CD4-positive, alpha-beta T cell (primary cell): ENCODE measurements at regions not wholly inside any gene's neighbourhood (a gene's known extent, or its start where the extent isn't known, plus 50 kb on each side); places are given as distances from the start of the nearest gene placed in this dataset.

Experiments used
- ATAC-seq: fragments of 200-7000 bp; cut with Tn5 transposase; one replicate; pipeline ENCODE4 v1.10.0; 2022; ENCODE audit warnings: mild to moderate bottlenecking; ENCODE audit not compliant: poor library complexity
- CTCF ChIA-PET: fragments of 350-600 bp; sonication (Branson Sonifier 250); formaldehyde crosslinking; loops from one replicate; lab custom pipeline; 2021; ENCODE audit warnings: antibody characterized with exemption, inconsistent platforms; lab: Charles Lee
- POLR2A ChIA-PET: fragments of 350-600 bp; sonication (Branson Sonifier 250); formaldehyde crosslinking; loops from one replicate; lab custom pipeline; 2021; ENCODE audit warnings: antibody characterized with exemption, inconsistent platforms; lab: Charles Lee
- DNase-seq, 14 experiments: peaks; one replicate each; pipeline ENCODE4 v3.0.0-alpha.2; 2013 to 2020; ENCODE audit warnings: mixed read lengths in 2 of 14
- H3K27ac ChIP-seq, 2 donors: one replicate each; pipeline versions ENCODE4 v1.5.1 to v1.7.0; 2013; ENCODE audit warnings: low read length in 2 of 2, low read depth in 1 of 2, mild to moderate bottlenecking in 1 of 2
- H3K27me3 ChIP-seq, 2 experiments: 1 replicate in 1 of 2; 2 replicates in 1 of 2; pipeline versions ENCODE4 v1.6.1 to v1.7.0; 2013; ENCODE audit warnings: low read length in 2 of 2, control low read depth in 1 of 2, mild to moderate bottlenecking in 1 of 2, moderate library complexity in 1 of 2; ENCODE audit not compliant: insufficient read depth in 2 of 2, control insufficient read depth in 1 of 2
- H3K36me3 ChIP-seq: one replicate; pipeline ENCODE4 v1.6.1; 2013; ENCODE audit warnings: low read length, control low read depth; ENCODE audit not compliant: insufficient read depth
- H3K4me1 ChIP-seq: one replicate; pipeline ENCODE4 v1.6.1; 2013; ENCODE audit warnings: low read length, control low read depth; ENCODE audit not compliant: insufficient read depth
- H3K4me3 ChIP-seq: one replicate; pipeline ENCODE4 v1.5.1; 2013; ENCODE audit warnings: mild to moderate bottlenecking, low read length, moderate library complexity
- H3K9me3 ChIP-seq, 2 experiments: 1 replicate in 1 of 2; 2 replicates in 1 of 2; pipeline versions ENCODE4 v1.6.1 to v1.7.0; 2013; ENCODE audit warnings: low read length in 2 of 2, mild to moderate bottlenecking in 2 of 2, control low read depth in 1 of 2, moderate library complexity in 1 of 2; ENCODE audit not compliant: control insufficient read depth in 1 of 2, insufficient read depth in 1 of 2
- H3K27ac Mint-ChIP-seq: one replicate; pipeline ENCODE4 v1.8.0; 2020; ENCODE audit warnings: mixed read lengths
- H3K27me3 Mint-ChIP-seq: one replicate; pipeline ENCODE4 v1.8.0; 2021; ENCODE audit warnings: mixed read lengths
- H3K36me3 Mint-ChIP-seq: one replicate; pipeline ENCODE4 v1.8.0; 2021; ENCODE audit warnings: low read depth, mixed read lengths
- H3K4me1 Mint-ChIP-seq: one replicate; pipeline ENCODE4 v1.8.0; 2021; ENCODE audit warnings: low read depth, mixed read lengths
- H3K4me3 Mint-ChIP-seq: one replicate; pipeline ENCODE4 v1.8.0; 2020; ENCODE audit warnings: mild to moderate bottlenecking, mixed read lengths
- H3K9me3 Mint-ChIP-seq: one replicate; pipeline ENCODE4 v1.8.0; 2020; ENCODE audit warnings: mixed read lengths
- CTCF ChIP-seq: fragments of 200-600 bp; IDR thresholded peaks from one replicate; pipeline ENCODE4 v1.8.0; 2022; ENCODE audit warnings: antibody characterized with exemption, mild to moderate bottlenecking
- intact Hi-C, 2 experiments: fragments of 100-400 bp; cut with DNase I in 1 of 2; cut with micrococcal nuclease in 1 of 2; formaldehyde crosslinking; loops; one replicate each; pipeline versions ENCODE4 v1.15.1 to v1.9.0; 2023 to 2025; cut with DNase I, micrococcal nuclease

GRCh38 chr6:169847901-169848311, 96.5 kb downstream of the ERMARD start:
- no peak for TF ChIP-seq CTCF
- H3K9me3 ChIP-seq = peaks cover 0 to 5% of the 10 kb centered on the region in 2 experiments
- Mint-ChIP-seq H3K36me3 (no peaks in the 10 kb centered on the region), H3K4me3 (no peak overlapping the region), H3K27me3 (peaks cover 4% of the 10 kb centered on the region), H3K27ac (no peak overlapping the region), H3K9me3 (no peaks in the 10 kb centered on the region), H3K4me1 (no peaks in the 10 kb centered on the region)
- no peak overlapping the region for H3K27ac ChIP-seq
- H3K4me3 ChIP-seq = no peak overlapping the region
- ChIA-PET POLR2A (no interaction called here), CTCF (no interaction called here)
- ATAC-seq (no peak), DNase-seq (no peak)
- H3K36me3 ChIP-seq = no peaks in the 10 kb centered on the region
- intact Hi-C loops = no loop called here
- no peaks in the 10 kb centered on the region for H3K4me1 ChIP-seq
- H3K27me3 ChIP-seq = no peaks in the 10 kb centered on the region

GRCh38 chr6:169847141-169847674, 95.8 kb downstream of the ERMARD start:
- Mint-ChIP-seq H3K4me1 (no peaks in the 10 kb centered on the region), H3K9me3 (no peaks in the 10 kb centered on the region), H3K4me3 (no peak overlapping the region), H3K27ac (no peak overlapping the region), H3K27me3 (peaks cover 7% of the 10 kb centered on the region), H3K36me3 (no peaks in the 10 kb centered on the region)
- Histone ChIP-seq H3K4me1 (no peaks in the 10 kb centered on the region), H3K27me3 (no peaks in the 10 kb centered on the region), H3K36me3 (no peaks in the 10 kb centered on the region), H3K27ac (no peak overlapping the region), H3K4me3 (no peak overlapping the region), H3K9me3 (peaks cover 0 to 2% of the 10 kb centered on the region in 2 experiments)
- DNase-seq = no peak
- ChIA-PET CTCF (no interaction called here), POLR2A (no interaction called here)
- ATAC-seq = no peak
- no peak for TF ChIP-seq CTCF
- intact Hi-C loops = no loop called here

- intact Hi-C loops = no loop called here
- H3K27me3 Mint-ChIP-seq = peaks cover 9% of the 10 kb centered on the region
- DNase-seq = no peak
- no peak overlapping the region for H3K27ac ChIP-seq
- TF ChIP-seq CTCF = no peak
- no peaks in the 10 kb centered on the region for H3K4me1 Mint-ChIP-seq
- H3K27ac Mint-ChIP-seq = no peak overlapping the region
- no peaks in the 10 kb centered on the region for H3K36me3 ChIP-seq
- no peaks in the 10 kb centered on the region for H3K36me3 Mint-ChIP-seq
- H3K4me3 ChIP-seq = no peak overlapping the region
- no peak for ATAC-seq
- no peaks in the 10 kb centered on the region for H3K27me3 ChIP-seq
- ChIA-PET POLR2A (no interaction called here), CTCF (no interaction called here)
- H3K9me3 ChIP-seq = no peaks in the 10 kb centered on the region
- H3K9me3 Mint-ChIP-seq = no peaks in the 10 kb centered on the region
- H3K4me3 Mint-ChIP-seq = no peak overlapping the region
- H3K4me1 ChIP-seq = no peaks in the 10 kb centered on the region
These were observed 95.0 kb downstream of the ERMARD start for GRCh38 chr6:169846286-169847056.
